SU-DHL-6 (cell line): ENCODE measurements at regions not wholly inside any gene's neighbourhood (a gene's known extent, or its start where the extent isn't known, plus 50 kb on each side); places are given as distances from the start of the nearest gene placed in this dataset.

Experiments
- CTCF ChIP-seq: fragments of 200-600 bp; sonication (generic); IDR thresholded peaks from one replicate; pipeline ENCODE4 v1.5.1; 2017; ENCODE audit warnings: antibody characterized with exemption, mild to moderate bottlenecking, low read length, moderate library complexity; ENCODE audit not compliant: insufficient read depth, poor library complexity, severe bottlenecking
- EZH2phosphoT487 ChIP-seq: fragments of 200-600 bp; sonication (generic), shearing (Covaris generic); conservative IDR thresholded peaks from 2 replicates; pipeline ENCODE4 v1.6.1; 2018; ENCODE audit warnings: mild to moderate bottlenecking, antibody characterized with exemption, low read length, moderate library complexity, mixed read lengths

- no peak for TF ChIP-seq CTCF
- TF ChIP-seq EZH2phosphoT487: no peak
Observed at GRCh38 chr19:28319918-28320317, 893.0 kb downstream of the UQCRFS1 start.
